GM19351 (cell line): ENCODE measurements at regions not wholly inside any gene's neighbourhood (a gene's known extent, or its start where the extent isn't known, plus 50 kb on each side); places are given as distances from the start of the nearest gene placed in this dataset.
A peak's percentile ranks its signal among the peaks of the same experiment; 100 is the strongest.

ENCODE experiments used
- ATAC-seq: cut with Tn5 transposase; IDR thresholded peaks from one replicate; pipeline ENCODE4 v1.9.1; 2021; ENCODE audit warnings: mild to moderate bottlenecking, moderate library complexity; ENCODE audit not compliant: unreplicated experiment

- peak; percentile 95 for ATAC-seq
Observed at GRCh38 chr9:95822583-95823431, 52.7 kb upstream of the ERCC6L2 start.

DNA sequence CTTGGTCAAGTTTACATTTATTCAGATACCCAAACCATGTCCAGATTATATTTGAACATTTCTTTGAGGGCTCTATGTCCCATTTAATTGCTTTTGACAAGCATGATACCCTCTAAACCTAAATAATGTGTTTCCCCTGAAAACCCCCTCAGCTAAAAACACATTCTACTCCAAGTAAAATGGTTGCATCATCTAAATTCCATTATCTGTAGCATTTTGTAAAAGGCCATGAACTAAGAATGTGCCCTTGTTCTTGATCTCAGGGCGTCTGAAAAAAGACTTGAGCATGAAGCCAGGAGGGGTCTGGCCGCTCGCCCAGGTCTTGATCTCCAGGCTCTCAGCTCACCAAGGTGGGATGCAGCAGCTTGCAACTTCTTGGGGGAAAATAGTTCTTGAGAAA, 53.5 kb upstream of the ERCC6L2 start:
- ATAC-seq = no peak

DNA sequence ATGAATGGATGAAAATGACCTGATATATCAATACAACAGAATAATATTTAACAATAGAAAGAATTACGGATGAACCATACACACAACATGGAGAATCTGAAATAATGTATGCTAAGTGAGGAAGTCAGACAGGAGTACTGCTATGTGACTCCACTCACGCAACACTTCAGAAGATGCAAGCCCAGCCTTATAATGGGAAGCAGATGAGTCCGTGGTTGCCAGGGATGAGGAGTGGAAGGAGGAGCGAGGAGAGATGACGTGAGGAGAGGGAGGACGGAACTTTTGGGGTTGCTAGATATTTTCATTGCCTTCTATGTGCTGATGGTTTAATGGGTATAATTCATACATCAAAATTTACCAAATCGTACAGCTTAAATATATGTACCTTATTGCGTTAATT, 55.4 kb upstream of the ERCC6L2 start:
- ATAC-seq = no peak

DNA sequence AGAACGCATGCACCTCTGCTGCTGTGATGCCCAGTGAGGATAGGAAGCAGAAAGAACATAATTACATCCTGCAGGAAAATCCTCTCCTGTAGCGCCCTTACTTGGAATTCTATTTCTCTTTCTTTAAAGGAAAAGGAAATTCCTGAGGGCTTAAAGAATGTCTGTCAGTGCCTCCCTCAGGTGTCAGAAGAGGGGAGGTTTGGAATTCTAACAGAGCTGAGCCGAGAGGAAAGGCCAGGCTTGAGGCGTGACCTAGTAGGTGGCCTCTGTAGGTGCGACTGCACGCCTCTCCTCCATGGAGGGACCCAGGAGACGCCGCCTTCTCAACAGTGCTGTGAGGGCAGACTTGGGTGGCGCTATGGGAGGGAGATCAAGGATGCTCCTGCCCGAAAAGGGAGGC, 55.9 kb upstream of the ERCC6L2 start:
- ATAC-seq = no peak

GRCh38 chr9:95817205-95817604, 58.3 kb upstream of the ERCC6L2 start:
- ATAC-seq = no peak

DNA sequence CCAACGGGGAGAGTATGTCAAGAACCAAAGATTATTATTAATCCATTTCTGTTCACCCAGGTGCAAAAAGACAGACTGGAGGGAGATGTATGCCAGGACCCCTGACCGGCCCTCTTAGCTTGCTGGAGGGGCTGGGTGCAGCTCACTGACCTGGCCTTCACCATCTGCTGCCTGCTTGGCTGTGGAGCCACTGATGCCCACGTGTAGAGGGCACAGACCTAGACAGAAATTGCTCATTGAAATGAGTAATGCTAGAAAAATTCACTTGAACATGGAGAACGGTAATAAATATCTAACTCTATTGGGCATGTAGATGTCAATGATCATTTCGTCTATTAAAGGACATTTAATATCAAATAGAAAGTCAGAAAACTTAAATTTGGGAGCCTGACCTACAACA, 58.8 kb upstream of the ERCC6L2 start:
- no peak for ATAC-seq

GRCh38 chr9:95815961-95816360, 59.5 kb upstream of the ERCC6L2 start:
- ATAC-seq = no peak

- no peak for ATAC-seq
Observed at GRCh38 chr9:95815133-95815532, 60.4 kb upstream of the ERCC6L2 start.

DNA sequence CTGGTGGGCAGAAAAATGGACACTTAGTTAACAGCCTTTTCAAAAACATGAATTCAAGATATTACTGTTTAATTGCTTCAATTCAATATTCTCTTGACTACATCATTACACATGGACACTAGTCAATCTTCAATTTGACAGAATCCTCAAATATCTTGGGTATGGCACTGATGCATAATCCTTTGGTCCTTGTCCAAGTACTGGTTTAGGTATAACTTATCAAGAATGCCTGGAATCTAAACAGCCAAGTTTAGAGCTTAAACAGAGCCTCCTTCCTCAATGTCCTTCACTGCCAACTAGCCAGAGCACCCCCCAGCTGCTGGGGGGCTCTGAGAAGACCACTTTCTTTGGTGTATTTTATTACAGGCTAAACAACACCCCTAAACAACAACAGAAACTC, 61.6 kb upstream of the ERCC6L2 start:
- ATAC-seq = no peak

DNA sequence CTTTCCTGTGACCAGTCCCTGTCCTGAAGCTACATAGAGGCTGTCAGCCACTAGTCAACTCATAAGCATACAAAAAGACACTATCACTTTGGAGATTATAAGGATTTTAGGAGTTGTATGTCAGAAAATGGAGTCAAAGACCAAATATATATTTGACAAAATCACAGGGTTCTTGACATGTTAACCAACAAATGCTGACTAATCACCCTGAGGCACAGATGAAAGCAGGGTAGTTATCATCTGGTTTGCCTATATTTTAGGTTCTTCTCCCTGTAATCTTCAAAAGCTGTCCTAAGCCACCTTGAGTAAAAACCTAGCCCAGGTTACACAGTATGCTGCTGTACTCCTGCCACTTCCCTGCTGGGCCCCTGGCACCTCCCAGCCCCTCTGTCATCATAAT, 64.7 kb upstream of the ERCC6L2 start:
- ATAC-seq = no peak

DNA sequence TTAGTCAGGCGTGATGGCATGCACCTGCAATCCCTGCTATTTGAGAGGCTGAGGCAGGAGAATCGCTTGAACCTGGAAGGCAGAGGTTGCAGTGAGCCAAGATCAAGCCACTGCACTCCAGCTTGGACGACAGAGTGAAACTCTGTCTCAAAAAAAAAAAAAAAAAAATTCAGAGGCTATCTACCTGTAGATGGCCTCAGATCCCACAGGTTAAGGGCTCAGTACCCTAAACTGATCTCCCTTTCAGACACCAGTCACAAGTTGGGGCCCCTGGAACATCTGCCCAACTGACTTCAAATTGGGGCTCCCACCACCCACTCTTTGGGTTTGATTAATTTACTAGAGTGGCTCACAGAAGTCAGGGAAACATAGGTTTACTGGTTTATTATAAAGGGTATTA, 65.4 kb upstream of the ERCC6L2 start:
- ATAC-seq = no peak

DNA sequence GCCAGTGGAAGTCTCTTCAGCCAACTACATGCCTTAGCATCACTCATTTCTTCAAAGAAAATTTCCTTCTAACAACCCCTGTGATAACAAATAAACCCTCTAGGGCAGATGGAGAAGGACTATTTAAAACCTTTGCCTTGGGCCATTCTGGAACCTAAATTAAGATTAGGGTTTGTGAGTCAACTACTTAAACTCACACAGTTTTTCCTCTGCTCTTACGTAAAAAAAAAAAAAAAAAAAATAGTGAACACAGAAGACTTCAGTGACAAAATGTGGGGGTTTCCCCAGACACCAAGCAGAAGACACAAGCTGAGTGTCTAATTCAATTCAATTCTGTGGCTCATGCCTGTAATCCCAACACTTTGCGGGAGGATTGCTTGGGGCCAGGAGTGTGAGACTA, 65.8 kb upstream of the ERCC6L2 start:
- no peak for ATAC-seq

- ATAC-seq = peak; percentile 23
Observed at GRCh38 chr9:95808011-95808410, 67.5 kb upstream of the ERCC6L2 start.

- peak; percentile 44 for ATAC-seq
Observed at GRCh38 chr9:95807326-95807947, 68.1 kb upstream of the ERCC6L2 start.

DNA sequence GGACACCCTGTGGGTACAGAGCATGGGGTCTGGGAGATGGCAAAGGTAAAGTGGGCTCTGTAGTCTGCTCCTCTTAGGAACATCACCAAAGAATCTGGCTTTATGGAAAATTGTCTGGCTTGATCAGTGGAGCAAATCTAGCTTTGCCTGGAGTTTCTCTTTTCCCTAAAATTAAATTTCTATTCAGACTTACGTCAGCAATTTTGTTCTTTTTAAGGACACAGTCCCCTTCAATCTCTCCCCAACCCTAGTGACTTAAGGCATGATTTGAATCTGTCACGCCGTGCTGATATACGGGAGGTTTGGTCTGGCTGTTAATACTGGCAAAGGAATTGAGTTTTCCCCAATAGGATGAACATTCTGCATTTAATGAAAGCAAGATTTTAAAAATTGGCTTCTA, 72.3 kb upstream of the ERCC6L2 start:
- ATAC-seq = no peak

DNA sequence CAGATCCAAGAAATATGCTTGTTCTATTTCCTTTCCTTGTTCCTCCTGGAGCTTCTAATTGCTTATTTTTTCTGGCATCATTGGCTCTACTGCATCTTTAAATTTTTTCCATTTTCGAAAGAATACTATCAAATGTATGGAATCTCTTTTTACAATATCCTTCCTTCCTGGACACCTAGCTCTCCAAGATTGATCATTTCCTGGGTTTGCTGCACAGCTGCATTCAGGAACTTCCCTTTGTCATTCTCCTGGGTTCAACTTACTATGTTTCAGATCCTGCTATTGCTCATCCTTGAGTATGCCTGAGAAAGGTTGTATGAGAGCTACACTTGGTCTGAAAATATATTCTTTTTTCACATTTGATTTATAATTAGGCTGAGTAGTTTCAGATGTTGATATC, 73.7 kb upstream of the ERCC6L2 start:
- ATAC-seq = no peak

GRCh38 chr9:95796029-95796428, 79.5 kb upstream of the ERCC6L2 start:
- ATAC-seq = no peak

GRCh38 chr9:95793924-95794828, 81.3 kb upstream of the ERCC6L2 start:
- no peak for ATAC-seq

DNA sequence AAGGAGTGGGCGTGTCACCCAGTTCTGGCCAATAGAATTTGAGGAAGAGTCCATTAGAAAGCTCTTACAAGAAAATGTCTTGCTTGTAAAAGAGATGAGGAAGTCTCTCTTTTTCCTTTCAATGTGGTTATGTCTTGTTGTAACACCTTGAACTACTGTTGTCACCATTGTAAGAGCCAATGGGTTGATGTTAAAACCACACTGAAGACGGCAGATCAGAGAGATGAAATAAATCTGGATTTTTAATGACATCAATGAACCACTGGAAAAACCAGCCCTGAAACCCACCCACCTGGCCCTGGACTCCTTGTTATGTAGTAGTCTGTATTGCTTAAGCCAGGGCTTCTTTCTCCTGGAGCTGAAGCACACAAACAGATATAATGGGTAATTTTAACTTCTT, 83.8 kb upstream of the ERCC6L2 start:
- ATAC-seq = no peak

DNA sequence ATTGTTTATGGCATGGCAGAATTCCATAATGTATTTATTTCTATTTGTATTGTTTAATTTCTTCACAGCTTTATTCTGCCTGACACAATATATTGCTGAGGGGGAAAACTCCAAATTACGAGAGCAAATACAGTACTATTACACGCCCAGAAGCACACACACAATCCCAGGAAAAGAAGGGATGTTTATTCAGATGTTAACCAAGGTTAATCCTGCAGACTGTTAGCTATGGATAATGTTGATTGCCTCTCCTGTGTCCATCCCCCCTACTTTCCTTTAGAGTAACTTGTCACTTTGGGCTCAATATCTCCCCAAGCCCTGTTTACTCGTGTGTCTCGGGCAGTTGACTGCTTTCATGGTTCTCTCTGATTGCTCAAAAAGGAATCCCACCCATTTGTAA, 84.2 kb upstream of the ERCC6L2 start:
- no peak for ATAC-seq

- no peak for ATAC-seq
Observed at GRCh38 chr9:95788521-95788991, 86.9 kb upstream of the ERCC6L2 start.
